NCI-H748 (cell line): ENCODE measurements at regions not wholly inside any gene's neighbourhood (a gene's known extent, or its start where the extent isn't known, plus 50 kb on each side); places are given as distances from the start of the nearest gene placed in this dataset.

Source experiments
- DNase-seq: peaks from one replicate; lab custom pipeline; 2025; ENCODE audit not compliant: unreplicated experiment; lab: John Stamatoyannopoulos, UW

GRCh38 chr7:113998934-113999333 is 80.1 kb upstream of the PPP1R3A start:
- no peak for DNase-seq

GRCh38 chr7:113996405-113996804 is 77.6 kb upstream of the PPP1R3A start:
- no peak for DNase-seq

GRCh38 chr7:113986216-113986615 is 67.4 kb upstream of the PPP1R3A start:
- no peak for DNase-seq

- DNase-seq, result no peak
Observed at GRCh38 chr7:113976508-113976907, 57.7 kb upstream of the PPP1R3A start.

GRCh38 chr7:113968713-113969112 is 49.9 kb upstream of the PPP1R3A start:
- DNase-seq, result peak; percentile 73
